Naive thymus-derived CD4-positive, alpha-beta T cell (primary cell): ENCODE measurements at regions not wholly inside any gene's neighbourhood (a gene's known extent, or its start where the extent isn't known, plus 50 kb on each side); places are given as distances from the start of the nearest gene placed in this dataset.

Experiments
- ATAC-seq: fragments of 150-1000 bp; cut with Tn5 transposase; 2 replicates; pipeline ENCODE4 v1.10.0; 2021; ENCODE audit warnings: mild to moderate bottlenecking, moderate library complexity
- CTCF ChIA-PET: fragments of 350-600 bp; sonication (Branson Sonifier 250); formaldehyde crosslinking; loops from one replicate; lab custom pipeline; 2021; ENCODE audit warnings: antibody characterized with exemption; lab: Charles Lee
- POLR2A ChIA-PET: fragments of 350-600 bp; sonication (Branson Sonifier 250); formaldehyde crosslinking; loops from one replicate; lab custom pipeline; 2021; ENCODE audit warnings: antibody characterized with exemption, inconsistent platforms; lab: Charles Lee
- DNase-seq, 9 donors: peaks; one replicate each; pipeline versions ENCODE4 v3.0.0 to v3.0.0-alpha.2; 2020 to 2022; ENCODE audit warnings: mixed read lengths in 1 of 9
- H3K27ac ChIP-seq: one replicate; pipeline ENCODE4 v1.7.0; 2013; ENCODE audit warnings: mild to moderate bottlenecking, low read depth, low read length, moderate library complexity
- H3K27me3 ChIP-seq, 2 donors: one replicate each; pipeline ENCODE4 v1.7.0; 2013; ENCODE audit warnings: low read length in 2 of 2, mild to moderate bottlenecking in 2 of 2, moderate library complexity in 2 of 2; ENCODE audit not compliant: control insufficient read depth in 2 of 2, insufficient read depth in 2 of 2
- H3K36me3 ChIP-seq, 3 experiments: 1 replicate in 2 of 3; 2 replicates in 1 of 3; pipeline ENCODE4 v1.7.0; 2013; ENCODE audit warnings: low read length in 3 of 3, mild to moderate bottlenecking in 3 of 3, moderate library complexity in 1 of 3; ENCODE audit not compliant: insufficient read depth in 3 of 3, control insufficient read depth in 2 of 3
- H3K4me1 ChIP-seq, 2 donors: one replicate each; pipeline ENCODE4 v1.7.0; 2013; ENCODE audit warnings: low read length in 2 of 2, mild to moderate bottlenecking in 2 of 2, moderate library complexity in 1 of 2; ENCODE audit not compliant: control insufficient read depth in 2 of 2, insufficient read depth in 2 of 2
- H3K4me3 ChIP-seq: 2 replicates; pipeline ENCODE4 v1.7.0; 2013; ENCODE audit warnings: mild to moderate bottlenecking, low read length
- H3K9me3 ChIP-seq, 3 experiments: 1 replicate in 2 of 3; 2 replicates in 1 of 3; pipeline ENCODE4 v1.7.0; 2013; ENCODE audit warnings: low read length in 3 of 3; ENCODE audit not compliant: control insufficient read depth in 2 of 3
- H3K27ac Mint-ChIP-seq, 9 donors: one replicate each; pipeline ENCODE4 v1.8.0; 2020 to 2022; ENCODE audit warnings: mixed read lengths in 9 of 9, mild to moderate bottlenecking in 8 of 9, moderate library complexity in 5 of 9, inconsistent platforms in 2 of 9
- H3K27me3 Mint-ChIP-seq, 5 donors: one replicate each; pipeline ENCODE4 v1.8.0; 2021 to 2022; ENCODE audit warnings: mixed read lengths in 5 of 5, mild to moderate bottlenecking in 1 of 5
- H3K36me3 Mint-ChIP-seq, 5 donors: one replicate each; pipeline ENCODE4 v1.8.0; 2020 to 2022; ENCODE audit warnings: mixed read lengths in 5 of 5, mild to moderate bottlenecking in 3 of 5, inconsistent platforms in 1 of 5
- H3K4me1 Mint-ChIP-seq, 7 donors: one replicate each; pipeline ENCODE4 v1.8.0; 2020 to 2022; ENCODE audit warnings: mixed read lengths in 7 of 7, mild to moderate bottlenecking in 3 of 7, inconsistent platforms in 1 of 7
- H3K4me3 Mint-ChIP-seq, 10 donors: one replicate each; pipeline ENCODE4 v1.8.0; 2020 to 2022; ENCODE audit warnings: mild to moderate bottlenecking in 10 of 10, mixed read lengths in 10 of 10, moderate library complexity in 6 of 10, inconsistent platforms in 2 of 10
- H3K9me3 Mint-ChIP-seq, 11 donors: one replicate each; pipeline ENCODE4 v1.8.0; 2020 to 2022; ENCODE audit warnings: mixed read lengths in 11 of 11, mild to moderate bottlenecking in 4 of 11, inconsistent platforms in 1 of 11, moderate library complexity in 1 of 11
- intact Hi-C, 2 donors: fragments of 100-400 bp; cut with micrococcal nuclease; formaldehyde crosslinking; loops; one replicate each; pipeline ENCODE4 v1.15.1; 2023

GRCh38 chr1:90273241-90273774, 278.4 kb downstream of the ZNF326 start:
- Histone ChIP-seq H3K27me3 (no peaks in the 10 kb centered on the region), H3K4me3 (no peak overlapping the region), H3K9me3 (no peaks in the 10 kb centered on the region), H3K36me3 (no peaks in the 10 kb centered on the region), H3K4me1 (no peaks in the 10 kb centered on the region), H3K27ac (no peak overlapping the region)
- H3K4me3 Mint-ChIP-seq: no peak overlapping the region
- intact Hi-C loops: no loop called here
- no peak for ATAC-seq
- H3K36me3 Mint-ChIP-seq: no peaks in the 10 kb centered on the region
- H3K9me3 Mint-ChIP-seq: peaks cover 0 to 5% (median 0%) of the 10 kb centered on the region in 11 donors
- no peak for DNase-seq
- H3K27me3 Mint-ChIP-seq: peaks cover 0 to 4% (median 0%) of the 10 kb centered on the region in 5 donors
- CTCF ChIA-PET: no interaction called here
- POLR2A ChIA-PET: no interaction called here
- peaks cover 0 to 1% (median 0%) of the 10 kb centered on the region in 7 donors for H3K4me1 Mint-ChIP-seq
- no peak overlapping the region for H3K27ac Mint-ChIP-seq

GRCh38 chr1:90262791-90263190, 267.9 kb downstream of the ZNF326 start:
- H3K4me3 ChIP-seq: no peak overlapping the region
- POLR2A ChIA-PET: no interaction called here
- no peaks in the 10 kb centered on the region for H3K27me3 ChIP-seq
- Mint-ChIP-seq H3K4me1 (no peaks in the 10 kb centered on the region), H3K36me3 (no peaks in the 10 kb centered on the region), H3K4me3 (no peak overlapping the region), H3K9me3 (peaks cover 0 to 13% (median 3%) of the 10 kb centered on the region in 11 donors), H3K27ac (no peak overlapping the region), H3K27me3 (peaks cover 0 to 16% (median 10%) of the 10 kb centered on the region in 5 donors)
- CTCF ChIA-PET: no interaction called here
- ATAC-seq (no peak), DNase-seq (no peak)
- no peak overlapping the region for H3K27ac ChIP-seq
- no peaks in the 10 kb centered on the region for H3K36me3 ChIP-seq
- H3K4me1 ChIP-seq: no peaks in the 10 kb centered on the region
- intact Hi-C loops: no loop called here
- H3K9me3 ChIP-seq: no peaks in the 10 kb centered on the region

GRCh38 chr1:90262286-90262685, 267.4 kb downstream of the ZNF326 start:
- H3K4me1 Mint-ChIP-seq: no peaks in the 10 kb centered on the region
- no peak overlapping the region for H3K27ac ChIP-seq

GRCh38 chr1:90246069-90246468, 251.2 kb downstream of the ZNF326 start:
- Histone ChIP-seq H3K4me3 (no peak overlapping the region), H3K27me3 (no peaks in the 10 kb centered on the region), H3K27ac (no peak overlapping the region), H3K36me3 (no peaks in the 10 kb centered on the region), H3K9me3 (no peaks in the 10 kb centered on the region), H3K4me1 (no peaks in the 10 kb centered on the region)
- no peak for ATAC-seq
- peaks cover 3 to 25% (median 11%) of the 10 kb centered on the region in 11 donors for H3K9me3 Mint-ChIP-seq
- no peak overlapping the region for H3K27ac Mint-ChIP-seq
- no peaks in the 10 kb centered on the region for H3K4me1 Mint-ChIP-seq
- intact Hi-C loops: no loop called here
- H3K36me3 Mint-ChIP-seq: peaks cover 0 to 6% (median 0%) of the 10 kb centered on the region in 5 donors
- no peak for DNase-seq
- no peak overlapping the region for H3K4me3 Mint-ChIP-seq
- CTCF ChIA-PET: no interaction called here
- POLR2A ChIA-PET: no interaction called here
- H3K27me3 Mint-ChIP-seq: peaks cover 0 to 16% (median 12%) of the 10 kb centered on the region in 5 donors

More at GRCh38 chr1:90262286-90262685, 267.4 kb downstream of the ZNF326 start:
- Histone ChIP-seq H3K9me3 (no peaks in the 10 kb centered on the region), H3K4me3 (no peak overlapping the region), H3K4me1 (no peaks in the 10 kb centered on the region), H3K27me3 (no peaks in the 10 kb centered on the region), H3K36me3 (no peaks in the 10 kb centered on the region)
- peaks cover 0 to 21% (median 15%) of the 10 kb centered on the region in 5 donors for H3K27me3 Mint-ChIP-seq
- ATAC-seq: no peak
- DNase-seq: no peak
- intact Hi-C loops: no loop called here
- POLR2A ChIA-PET: no interaction called here
- peaks cover 0 to 13% (median 3%) of the 10 kb centered on the region in 11 donors for H3K9me3 Mint-ChIP-seq
- H3K4me3 Mint-ChIP-seq: no peak overlapping the region
- no peak overlapping the region for H3K27ac Mint-ChIP-seq
- no peaks in the 10 kb centered on the region for H3K36me3 Mint-ChIP-seq
- CTCF ChIA-PET: no interaction called here

DNA sequence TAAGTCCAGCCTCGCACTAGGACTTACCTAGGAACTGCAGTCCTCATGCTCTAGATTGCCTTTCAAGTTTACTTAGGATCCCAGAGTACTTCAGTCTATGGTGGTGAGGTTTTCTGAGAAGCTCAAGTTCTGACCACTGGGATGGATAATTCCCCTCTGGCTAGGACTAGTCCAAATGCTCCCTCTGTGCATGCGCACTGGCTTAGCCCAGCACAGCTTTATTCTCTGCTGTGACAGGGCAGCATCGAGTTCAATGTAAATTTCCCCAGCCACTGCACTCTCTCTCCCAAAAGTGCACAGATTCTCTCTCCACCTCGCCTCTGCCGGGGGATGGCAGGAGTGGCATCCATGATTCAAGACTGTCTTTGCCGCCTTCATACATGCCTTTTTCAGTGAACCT, 241.6 kb downstream of the ZNF326 start:
- ATAC-seq: no peak
- Mint-ChIP-seq H3K9me3 (peaks cover 0 to 38% (median 3%) of the 10 kb centered on the region in 11 donors), H3K4me3 (no peak overlapping the region), H3K4me1 (no peaks in the 10 kb centered on the region), H3K36me3 (no peaks in the 10 kb centered on the region), H3K27ac (no peak overlapping the region), H3K27me3 (peaks cover 0 to 17% (median 8%) of the 10 kb centered on the region in 5 donors)
- no peaks in the 10 kb centered on the region for H3K4me1 ChIP-seq
- intact Hi-C loops: no loop called here
- CTCF ChIA-PET: no interaction called here
- no peaks in the 10 kb centered on the region for H3K9me3 ChIP-seq
- H3K4me3 ChIP-seq: no peak overlapping the region
- no peak overlapping the region for H3K27ac ChIP-seq
- no peaks in the 10 kb centered on the region for H3K27me3 ChIP-seq
- no peaks in the 10 kb centered on the region for H3K36me3 ChIP-seq
- POLR2A ChIA-PET: no interaction called here
- DNase-seq: no peak

DNA sequence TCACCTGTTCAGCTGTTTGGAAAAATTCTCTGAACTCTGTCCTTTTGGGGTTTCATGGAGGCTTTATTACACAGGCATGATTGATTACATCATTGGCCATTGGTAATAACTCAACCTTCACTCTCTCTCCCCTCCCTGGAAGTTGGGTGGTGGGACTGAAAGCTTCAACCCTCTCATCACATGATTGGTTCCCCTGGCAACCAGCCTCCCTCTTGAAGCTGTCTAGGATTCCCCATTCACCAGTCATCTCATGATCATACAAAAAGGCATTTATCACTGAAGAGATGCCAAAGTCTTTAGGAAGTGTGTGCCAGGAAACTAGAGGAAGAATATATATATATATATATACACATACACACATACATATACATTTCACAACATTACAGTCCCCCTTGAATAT, 228.5 kb downstream of the ZNF326 start:
- CTCF ChIA-PET: no interaction called here
- H3K27me3 Mint-ChIP-seq: peaks cover 0 to 19% (median 8%) of the 10 kb centered on the region in 5 donors
- intact Hi-C loops: no loop called here

DNA sequence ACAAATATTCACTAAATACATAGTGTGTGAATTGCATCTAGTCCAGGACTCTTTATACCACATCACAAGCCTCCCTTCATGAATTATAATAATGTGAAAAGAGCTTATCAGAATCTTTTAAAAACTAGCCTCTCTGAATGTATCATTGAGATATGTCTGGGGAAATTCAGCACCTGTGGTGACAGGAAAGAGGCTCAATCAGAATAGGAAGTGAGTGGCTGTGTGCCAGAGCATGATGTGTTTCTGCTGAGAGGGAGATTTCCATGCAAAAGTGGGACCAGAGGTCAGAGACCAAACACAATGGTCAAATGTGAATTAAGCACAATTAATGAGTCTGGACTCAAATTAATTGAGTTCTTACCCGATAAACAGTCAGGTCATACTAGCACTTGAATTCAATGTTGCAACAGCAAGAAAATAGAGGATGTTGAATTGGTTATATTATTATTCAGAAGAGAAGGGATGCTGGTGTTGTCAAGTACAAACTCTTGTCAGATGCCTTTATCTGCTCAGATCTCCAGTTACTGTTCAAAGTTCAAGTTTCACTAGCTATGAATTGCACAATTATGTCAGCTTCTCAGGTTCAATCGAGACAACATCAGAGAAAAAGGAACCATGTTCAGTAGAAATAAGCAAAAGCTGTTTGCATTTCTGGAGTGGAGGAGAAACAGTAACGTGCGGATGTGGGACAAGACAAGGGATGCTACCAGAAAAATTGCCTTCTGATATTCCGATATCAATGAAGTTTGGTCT, 226.2 kb downstream of the ZNF326 start:
- Mint-ChIP-seq H3K36me3 (no peaks in the 10 kb centered on the region), H3K27ac (no peak overlapping the region), H3K9me3 (peaks cover 0 to 17% (median 6%) of the 10 kb centered on the region in 11 donors), H3K4me1 (no peaks in the 10 kb centered on the region), H3K4me3 (no peak overlapping the region), H3K27me3 (peaks cover 0 to 19% (median 12%) of the 10 kb centered on the region in 5 donors)
- CTCF ChIA-PET: no interaction called here
- Histone ChIP-seq H3K9me3 (no peaks in the 10 kb centered on the region), H3K27me3 (no peaks in the 10 kb centered on the region), H3K4me3 (no peak overlapping the region), H3K36me3 (no peaks in the 10 kb centered on the region), H3K4me1 (no peaks in the 10 kb centered on the region), H3K27ac (no peak overlapping the region)
- intact Hi-C loops: no loop called here
- DNase-seq (no peak), ATAC-seq (no peak)
- POLR2A ChIA-PET: no interaction called here

More for the DNA sequence above, 228.5 kb downstream of the ZNF326 start:
- Mint-ChIP-seq H3K9me3 (peaks cover 0 to 24% (median 14%) of the 10 kb centered on the region in 11 donors), H3K27ac (no peak overlapping the region), H3K4me3 (no peak overlapping the region), H3K4me1 (no peaks in the 10 kb centered on the region), H3K36me3 (peaks cover 0 to 5% (median 0%) of the 10 kb centered on the region in 5 donors)
- POLR2A ChIA-PET: no interaction called here
- H3K9me3 ChIP-seq: no peaks in the 10 kb centered on the region
- DNase-seq (no peak), ATAC-seq (no peak)
- H3K4me3 ChIP-seq: no peak overlapping the region
- no peaks in the 10 kb centered on the region for H3K4me1 ChIP-seq
- no peaks in the 10 kb centered on the region for H3K36me3 ChIP-seq
- no peaks in the 10 kb centered on the region for H3K27me3 ChIP-seq
- H3K27ac ChIP-seq: no peak overlapping the region
